HG03175 (cell line): ENCODE measurements at regions not wholly inside any gene's neighbourhood (a gene's known extent, or its start where the extent isn't known, plus 50 kb on each side); places are given as distances from the start of the nearest gene placed in this dataset.
"Not testable (repeated sequence)": the region's sequence is repeated elsewhere in the genome, so short reads cannot be mapped to it uniquely, and the experiment has no call there.

Experiments used
- ATAC-seq: cut with Tn5 transposase; IDR thresholded peaks from one replicate; pipeline ENCODE4 v1.9.1; 2021; ENCODE audit warnings: mild to moderate bottlenecking, moderate library complexity; ENCODE audit not compliant: unreplicated experiment

- ATAC-seq = no peak
These were observed 82.8 kb downstream of the BTG1 start for GRCh38 chr12:92062539-92063493.

- ATAC-seq = no peak
These were observed 84.6 kb downstream of the BTG1 start for GRCh38 chr12:92061061-92061460.

GRCh38 chr12:92059960-92060359 lies 85.7 kb downstream of the BTG1 start:
- no peak for ATAC-seq

- ATAC-seq = no peak
These were observed 87.0 kb downstream of the BTG1 start for GRCh38 chr12:92058664-92059063.

GRCh38 chr12:92056756-92057155 lies 88.9 kb downstream of the BTG1 start:
- ATAC-seq = not testable (repeated sequence)

GRCh38 chr12:92056290-92056689 lies 89.4 kb downstream of the BTG1 start:
- ATAC-seq = no peak

- ATAC-seq = no peak
These were observed 89.8 kb downstream of the BTG1 start for GRCh38 chr12:92055877-92056276.

GRCh38 chr12:92051441-92051840 lies 94.2 kb downstream of the BTG1 start:
- no peak for ATAC-seq

GRCh38 chr12:92049403-92049802 lies 96.2 kb downstream of the BTG1 start:
- peak; percentile 75 for ATAC-seq

- no peak for ATAC-seq
These were observed 98.2 kb downstream of the BTG1 start for GRCh38 chr12:92047393-92047826.

GRCh38 chr12:92046557-92047392 lies 98.9 kb downstream of the BTG1 start:
- ATAC-seq = no peak

- ATAC-seq = no peak
These were observed 99.8 kb downstream of the BTG1 start for GRCh38 chr12:92045852-92046251.

- no peak for ATAC-seq
These were observed 101.2 kb downstream of the BTG1 start for GRCh38 chr12:92044435-92044834.

GRCh38 chr12:92042791-92043531 lies 102.7 kb downstream of the BTG1 start:
- ATAC-seq = no peak

- ATAC-seq = no peak
These were observed 103.9 kb downstream of the BTG1 start for GRCh38 chr12:92041742-92042141.

GRCh38 chr12:92039046-92039445 lies 106.6 kb downstream of the BTG1 start:
- no peak for ATAC-seq

GRCh38 chr12:92038476-92038875 lies 107.2 kb downstream of the BTG1 start:
- ATAC-seq = no peak

- no peak for ATAC-seq
These were observed 108.7 kb downstream of the BTG1 start for GRCh38 chr12:92036771-92037453.

GRCh38 chr12:92036061-92036620 lies 109.5 kb downstream of the BTG1 start:
- ATAC-seq = no peak

GRCh38 chr12:92035477-92035876 lies 110.2 kb downstream of the BTG1 start:
- ATAC-seq = no peak
